GM19372 (cell line): ENCODE measurements at regions not wholly inside any gene's neighbourhood (a gene's known extent, or its start where the extent isn't known, plus 50 kb on each side); places are given as distances from the start of the nearest gene placed in this dataset.

ENCODE experiments used
- ATAC-seq: cut with Tn5 transposase; IDR thresholded peaks from one replicate; pipeline ENCODE4 v1.9.1; 2021; ENCODE audit warnings: mild to moderate bottlenecking, low read depth, moderate library complexity; ENCODE audit not compliant: unreplicated experiment

DNA sequence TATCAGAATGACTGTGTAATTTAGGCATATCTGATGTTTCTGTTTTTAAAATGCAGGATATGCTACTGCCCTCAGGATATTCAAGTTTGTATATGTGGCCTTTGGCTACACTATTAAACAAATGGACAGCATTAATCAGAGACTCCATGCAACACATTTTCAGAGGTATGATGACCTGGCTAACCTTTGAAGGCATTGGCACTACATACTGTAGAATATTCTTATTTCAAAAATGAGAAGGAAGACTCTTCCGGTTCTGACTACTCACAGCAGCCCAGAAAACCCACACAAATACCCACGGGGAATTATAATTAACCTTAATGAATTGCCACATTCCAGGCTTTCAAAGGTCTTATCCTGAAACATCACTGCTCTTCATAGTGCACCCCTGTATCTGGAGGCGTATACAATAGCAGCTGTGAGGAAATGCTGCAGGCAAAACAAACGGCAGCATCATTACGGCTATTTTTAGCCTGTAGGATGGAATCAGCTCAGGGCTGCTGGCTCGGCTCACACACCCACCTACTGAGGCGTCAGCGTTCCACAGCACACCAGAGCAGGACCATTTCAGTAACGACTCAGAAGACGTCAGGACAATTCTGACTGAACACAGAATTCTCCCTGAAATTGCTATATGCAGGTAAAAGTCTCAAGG is 648.5 kb downstream of the RPS29 start:
- ATAC-seq, result no peak

DNA sequence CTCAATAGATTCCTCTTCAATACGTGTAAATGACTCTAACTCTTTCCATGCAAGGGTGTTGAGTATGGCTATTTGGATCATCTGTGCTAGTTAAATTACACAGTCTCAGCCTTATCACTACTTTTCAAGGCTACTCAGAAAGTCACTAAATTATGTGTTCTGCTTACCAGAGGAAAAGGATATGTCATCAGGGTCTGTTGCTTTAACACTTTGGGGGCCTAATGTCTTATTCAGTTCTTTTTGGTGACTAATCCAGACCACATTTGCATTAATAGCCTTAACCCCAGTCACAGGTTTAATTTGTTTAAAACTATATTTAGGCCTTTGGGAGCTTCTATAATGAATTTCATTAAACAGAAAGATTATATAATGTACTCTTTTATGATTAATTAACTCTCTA is 649.3 kb downstream of the RPS29 start:
- ATAC-seq, result no peak

DNA sequence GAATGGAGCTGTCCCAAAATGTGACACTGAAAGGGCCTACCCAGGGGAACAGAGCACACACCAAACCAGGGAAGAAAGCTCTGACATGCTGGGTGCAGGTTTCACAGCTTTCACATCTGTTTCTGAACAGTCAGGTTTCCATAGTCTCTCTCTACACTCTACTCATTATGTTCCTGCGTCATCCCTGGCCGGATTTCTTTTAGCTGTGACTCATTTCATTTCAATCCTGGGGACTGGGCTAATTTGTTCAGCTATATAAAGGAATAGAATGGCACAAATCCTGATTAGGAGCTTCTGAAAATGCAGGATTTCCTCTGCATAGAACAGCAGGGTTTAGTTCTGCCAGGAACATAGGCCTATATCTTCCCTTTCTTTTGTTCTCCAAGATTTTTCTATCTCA is 649.8 kb downstream of the RPS29 start:
- ATAC-seq, result no peak

DNA sequence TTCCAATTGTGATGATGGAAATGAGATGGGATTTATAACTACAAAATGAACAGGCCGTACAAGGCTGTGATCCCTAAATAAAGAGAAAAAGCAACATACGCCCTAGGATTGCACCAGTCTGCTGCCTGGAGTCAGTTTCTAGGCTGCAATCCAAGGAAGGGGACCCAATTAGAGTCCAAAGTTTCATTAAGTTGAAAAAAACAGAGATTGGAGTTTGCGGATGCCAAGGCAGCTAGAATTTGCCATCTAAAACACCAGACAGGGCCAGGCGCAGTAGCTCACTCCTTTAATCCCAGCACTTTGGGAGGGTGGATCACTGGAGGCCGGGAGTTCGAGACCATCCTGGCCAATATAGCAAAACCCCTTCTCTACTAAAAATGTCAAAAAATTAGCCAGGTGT is 661.0 kb downstream of the RPS29 start:
- ATAC-seq, result no peak

DNA sequence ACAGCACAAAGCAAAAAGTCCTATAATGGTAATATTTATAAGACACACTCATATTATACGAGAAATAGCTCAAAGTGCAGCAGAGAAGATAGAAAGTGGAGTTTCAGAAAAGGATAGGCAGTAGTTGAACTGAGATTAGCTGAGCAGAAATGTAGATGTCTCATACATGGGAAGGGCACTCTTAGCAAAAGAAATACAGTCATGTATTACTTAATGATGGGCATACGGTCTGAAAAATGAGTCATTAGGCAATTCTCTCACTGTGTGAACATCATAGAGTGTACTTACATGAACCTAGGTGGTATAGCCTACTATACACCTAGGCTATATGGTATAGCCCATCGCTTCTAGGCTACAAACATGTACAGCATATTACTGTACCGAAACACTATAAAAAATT is 671.3 kb downstream of the RPS29 start:
- no peak for ATAC-seq

DNA sequence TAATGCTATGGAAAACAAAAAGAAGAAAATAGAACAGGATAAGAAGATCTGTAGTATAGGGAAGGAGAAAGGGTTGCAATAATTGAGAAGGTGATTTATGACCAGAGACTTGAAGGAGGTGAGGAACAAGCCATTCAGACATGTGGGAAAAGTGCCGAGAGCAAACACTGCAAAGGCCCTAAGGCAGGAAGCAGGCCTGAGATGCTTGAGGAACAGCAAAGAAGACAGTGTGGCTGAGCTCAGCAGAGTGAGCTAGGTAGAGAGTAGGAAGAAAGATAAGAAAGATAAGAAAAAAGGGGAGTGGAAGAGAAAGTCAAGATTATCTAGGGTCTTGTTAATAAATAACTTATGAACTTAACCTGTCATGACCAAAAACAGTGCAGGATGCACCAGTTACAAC is 671.8 kb downstream of the RPS29 start:
- ATAC-seq, result no peak

DNA sequence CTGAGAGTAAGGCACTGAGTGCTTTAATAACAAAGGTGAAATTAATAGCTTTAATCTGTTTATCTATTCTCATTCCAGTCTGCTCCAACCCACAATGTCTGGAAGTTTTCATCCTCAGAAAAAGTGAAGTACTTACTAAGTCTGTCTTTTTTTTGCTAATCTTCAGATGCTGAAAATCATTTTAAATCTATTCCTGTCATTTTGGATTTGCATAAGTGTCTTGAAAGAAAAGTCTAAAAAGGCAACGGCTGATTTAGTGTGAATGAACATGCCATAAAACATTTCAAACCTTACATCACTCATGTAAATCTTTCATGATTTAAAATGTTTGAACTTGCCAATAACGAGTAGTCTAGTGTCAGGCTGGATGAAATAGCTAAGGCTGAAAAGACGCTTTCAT is 685.6 kb downstream of the RPS29 start:
- ATAC-seq, result no peak

DNA sequence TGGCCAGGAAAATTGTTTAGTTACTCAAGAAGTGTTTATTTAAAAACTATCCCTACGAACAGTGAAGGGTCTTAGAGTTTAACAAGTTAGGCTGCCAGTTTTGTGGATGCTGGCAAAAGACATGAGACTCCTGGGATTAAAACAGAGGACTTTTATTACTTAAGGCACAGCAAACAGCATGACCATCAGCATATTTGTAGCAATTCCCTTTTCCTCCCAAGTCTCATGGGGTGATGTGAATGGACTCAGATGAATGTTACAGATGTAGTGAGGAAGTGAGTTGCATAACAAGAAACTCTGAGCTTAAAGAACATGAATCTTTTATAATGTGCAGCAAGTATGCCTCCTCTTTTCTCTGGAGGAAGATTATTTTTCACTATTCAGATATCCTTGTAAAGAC is 695.8 kb downstream of the RPS29 start:
- ATAC-seq, result no peak

DNA sequence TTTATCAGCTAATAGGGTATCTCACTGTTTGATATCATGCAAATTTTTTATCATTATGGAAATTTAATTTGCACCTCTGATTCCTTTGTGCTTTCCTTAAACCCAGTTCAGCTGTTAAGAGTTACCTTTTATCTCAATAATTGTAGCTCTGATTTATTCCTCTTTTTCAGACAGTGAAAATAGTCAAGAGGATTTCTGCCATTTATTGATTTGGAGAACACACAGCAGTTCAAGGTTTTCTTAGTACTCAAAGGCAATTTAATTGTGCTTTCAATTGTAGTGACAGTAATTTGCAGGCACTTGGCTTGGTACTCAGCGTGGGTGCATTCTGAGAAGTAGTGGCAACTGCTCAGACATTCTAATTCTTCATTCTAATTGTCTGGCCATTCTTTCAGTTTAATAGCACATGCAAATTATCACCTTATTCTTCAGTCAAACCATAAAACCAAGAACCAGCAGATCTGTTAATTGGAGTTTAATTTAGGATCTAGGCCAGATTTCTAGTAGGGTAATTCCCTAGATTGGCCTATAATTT is 709.3 kb downstream of the RPS29 start:
- ATAC-seq, result no peak

DNA sequence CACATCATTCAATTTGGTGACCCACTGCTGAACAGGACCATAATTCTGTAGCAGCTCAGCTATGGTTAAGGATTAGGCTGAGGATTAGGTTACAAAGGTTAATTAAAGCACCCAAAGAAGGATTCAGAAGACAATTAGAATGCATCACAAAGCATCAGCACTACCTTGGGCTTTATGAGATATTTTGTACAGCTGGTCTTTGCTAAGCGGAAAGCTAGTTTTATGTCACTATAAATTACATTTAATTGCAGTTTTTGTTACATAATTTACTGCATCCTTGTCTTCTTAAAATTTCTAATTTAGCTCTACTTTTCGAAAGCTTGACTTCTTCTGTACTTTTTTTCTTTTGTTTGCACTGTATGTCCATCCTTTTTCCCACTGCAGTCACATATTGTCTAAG is 711.5 kb downstream of the RPS29 start:
- no peak for ATAC-seq

DNA sequence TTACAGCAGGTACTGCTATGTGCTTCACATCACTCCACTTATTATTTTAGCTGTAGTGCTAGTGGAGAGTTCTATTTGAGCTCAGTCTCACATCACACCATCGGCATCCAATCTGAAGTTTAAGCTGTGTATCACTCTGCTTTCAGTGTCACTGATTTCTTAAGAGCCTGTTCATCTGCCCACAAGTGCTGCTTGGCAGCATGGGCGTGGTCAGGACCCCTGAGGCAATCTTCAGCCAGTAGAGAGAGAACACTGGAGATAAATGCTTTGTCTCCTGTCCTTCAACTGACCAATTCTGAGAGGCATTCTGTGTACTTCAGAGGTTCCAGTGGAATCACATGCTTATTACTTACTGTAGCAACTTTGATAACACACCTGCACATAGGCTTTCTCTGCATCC is 728.8 kb downstream of the RPS29 start:
- no peak for ATAC-seq

DNA sequence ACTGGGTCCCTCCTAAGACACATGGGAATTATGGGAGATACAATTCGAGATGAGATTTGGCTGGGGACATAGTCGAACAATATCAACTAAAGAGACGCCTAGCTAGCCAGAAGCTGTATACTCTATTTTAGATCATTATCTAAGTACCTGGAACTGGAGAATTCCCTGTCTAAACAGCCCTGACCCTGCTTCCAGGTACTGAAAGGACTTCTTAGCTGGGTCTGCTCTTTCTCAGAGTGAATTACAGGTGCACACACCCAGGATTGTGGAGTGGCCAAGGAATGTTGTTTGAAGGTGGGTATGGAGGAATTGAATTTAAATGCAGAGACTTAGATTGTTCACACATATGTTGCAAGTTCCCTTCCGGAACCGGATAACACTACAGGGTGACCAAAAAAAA is 733.0 kb downstream of the RPS29 start:
- ATAC-seq, result no peak

DNA sequence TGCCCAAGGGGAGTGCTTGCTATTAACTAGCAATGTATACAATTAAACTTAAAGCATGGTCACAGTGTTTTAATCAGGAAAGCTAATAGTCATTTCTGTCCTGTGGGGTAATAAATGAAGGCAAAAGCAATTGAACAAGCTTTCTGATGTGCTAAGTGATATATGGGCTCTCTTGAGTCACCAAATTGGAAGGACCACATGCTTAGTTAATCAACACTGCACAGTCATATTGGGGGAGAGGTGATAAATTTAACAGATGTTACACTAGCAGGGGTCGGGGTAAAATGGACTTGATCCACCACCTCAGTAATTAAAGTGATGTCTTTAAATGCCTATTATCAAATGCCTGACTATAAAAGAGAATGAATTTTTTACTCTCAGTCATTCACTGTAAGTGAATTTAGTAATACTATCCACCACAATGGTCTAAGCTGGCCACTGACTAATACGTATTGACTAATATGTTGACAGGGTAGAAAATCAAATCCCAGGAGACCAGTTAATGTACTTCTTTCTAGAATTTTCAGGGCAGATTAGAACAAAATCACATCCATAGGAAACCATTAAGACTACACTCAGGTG is 736.3 kb downstream of the RPS29 start:
- ATAC-seq, result no peak

DNA sequence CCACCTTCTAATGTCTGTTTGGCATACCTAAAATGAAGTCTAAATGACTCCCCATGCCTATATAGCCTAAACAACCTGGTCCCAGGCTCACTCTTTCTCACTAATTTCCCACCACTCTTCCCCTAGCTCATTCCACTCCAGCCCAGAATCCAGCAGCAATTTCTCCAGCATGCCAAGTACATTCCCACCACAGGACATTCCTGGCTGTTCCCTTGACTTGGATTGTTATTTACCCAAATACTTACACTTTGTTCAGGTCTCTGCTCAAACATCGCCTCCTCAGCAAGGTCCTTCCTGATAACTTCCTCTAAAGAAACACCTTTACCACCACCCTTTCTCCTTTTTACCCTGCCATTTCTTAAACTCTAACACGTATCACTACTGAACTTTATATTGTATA is 743.4 kb downstream of the RPS29 start:
- ATAC-seq, result no peak

DNA sequence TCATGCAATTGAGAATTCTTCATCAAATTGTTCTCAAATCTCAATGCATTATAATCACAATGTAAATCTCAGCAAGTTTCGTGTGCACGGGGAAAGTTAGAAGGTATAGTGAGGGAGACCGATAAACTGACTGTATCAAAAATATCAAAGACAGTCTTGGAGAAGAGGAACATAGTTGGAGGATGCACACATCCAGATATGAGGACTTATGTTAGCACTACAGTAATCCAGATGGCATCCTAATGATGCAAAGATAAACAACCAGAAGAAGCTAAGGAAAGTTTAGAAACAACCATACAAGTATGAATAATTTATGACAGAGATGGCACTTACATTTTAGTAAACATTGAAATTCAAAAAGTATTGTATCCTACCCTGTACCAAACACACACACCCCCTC is 760.1 kb downstream of the RPS29 start:
- no peak for ATAC-seq

DNA sequence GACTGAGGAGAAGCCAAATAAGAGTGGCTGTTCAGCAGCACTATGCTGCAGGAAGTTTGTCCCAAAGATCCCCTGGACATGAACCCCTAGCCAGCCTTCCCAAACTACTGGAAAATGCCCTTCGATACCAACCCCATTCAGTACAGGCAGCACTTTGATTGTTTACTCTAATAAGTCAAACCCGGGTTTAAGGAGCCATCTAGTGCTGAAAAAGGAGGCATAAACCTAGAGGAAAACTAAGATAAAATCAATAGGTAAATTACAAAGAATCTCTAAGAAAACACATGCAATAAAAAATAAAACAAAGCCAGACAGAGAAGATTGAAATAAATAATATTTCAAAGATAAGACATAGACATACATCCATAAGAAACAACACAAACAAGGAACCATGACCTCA is 771.6 kb downstream of the RPS29 start:
- ATAC-seq, result no peak

DNA sequence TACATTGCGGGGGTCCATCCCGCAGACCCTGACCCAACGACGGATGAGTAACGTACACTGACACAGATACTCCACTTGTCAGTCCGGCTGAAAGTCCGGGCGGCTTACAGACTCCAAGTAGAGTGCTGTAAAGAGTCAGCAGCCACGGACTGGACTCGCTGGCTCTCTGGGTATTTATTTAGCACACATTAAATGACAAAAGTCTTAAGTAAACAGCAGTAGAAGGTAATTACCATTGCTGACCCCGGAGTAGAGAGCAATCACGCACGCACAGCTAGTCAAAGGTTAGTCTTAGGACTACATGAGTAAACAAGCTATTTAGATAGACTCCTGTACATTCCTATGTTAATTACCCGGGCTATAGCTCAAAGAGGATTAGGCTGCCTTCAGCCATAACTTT is 780.9 kb downstream of the RPS29 start:
- ATAC-seq, result no peak

DNA sequence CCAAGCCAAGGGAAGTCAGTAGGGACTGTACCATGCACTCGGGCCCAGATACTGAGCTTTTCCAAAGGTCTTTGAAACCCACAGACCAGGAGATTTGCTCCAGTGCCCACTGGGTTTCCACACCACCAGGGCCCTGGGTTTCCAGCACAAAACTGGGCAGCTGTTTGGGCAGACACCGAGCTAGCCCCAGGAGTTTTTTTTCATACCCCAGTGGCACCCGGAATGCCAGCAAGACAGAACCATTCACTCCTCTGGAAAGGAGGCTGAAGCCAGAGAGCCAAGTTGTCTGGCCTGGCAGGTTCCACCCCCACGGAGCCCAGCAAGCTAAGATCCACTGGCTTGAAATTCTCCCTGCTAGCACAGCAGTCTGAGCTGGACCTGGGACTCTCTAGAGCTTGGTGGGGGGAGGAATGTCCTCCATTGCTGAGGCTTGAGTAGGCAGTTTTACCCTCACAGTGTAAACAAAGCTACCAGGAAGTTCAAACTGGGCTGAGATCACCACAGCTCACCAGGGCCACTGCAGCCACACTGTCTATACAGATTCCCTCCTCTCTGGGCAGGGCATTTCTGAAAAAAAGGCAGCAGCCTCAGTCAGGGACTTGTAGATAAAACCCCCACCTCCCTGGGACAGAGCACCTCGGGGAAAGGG is 793.7 kb downstream of the RPS29 start:
- no peak for ATAC-seq

DNA sequence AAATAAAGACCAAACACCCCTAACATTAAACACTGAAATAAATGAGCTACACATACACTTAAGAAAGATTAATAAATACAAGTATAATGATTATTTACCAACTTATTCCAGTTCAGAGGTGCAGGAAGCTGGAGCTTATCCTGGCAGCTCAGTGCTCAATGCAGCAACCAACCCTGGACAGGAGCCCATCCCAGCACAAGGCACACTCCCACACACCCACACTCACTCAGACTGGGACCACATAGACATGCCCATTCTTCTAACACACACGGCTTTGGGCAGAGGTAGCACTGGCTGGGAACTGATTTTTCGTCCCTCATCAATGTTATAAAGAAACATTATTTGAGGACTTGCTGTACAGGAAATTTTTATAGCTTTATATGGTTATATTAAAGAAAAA is 797.4 kb downstream of the RPS29 start:
- no peak for ATAC-seq

DNA sequence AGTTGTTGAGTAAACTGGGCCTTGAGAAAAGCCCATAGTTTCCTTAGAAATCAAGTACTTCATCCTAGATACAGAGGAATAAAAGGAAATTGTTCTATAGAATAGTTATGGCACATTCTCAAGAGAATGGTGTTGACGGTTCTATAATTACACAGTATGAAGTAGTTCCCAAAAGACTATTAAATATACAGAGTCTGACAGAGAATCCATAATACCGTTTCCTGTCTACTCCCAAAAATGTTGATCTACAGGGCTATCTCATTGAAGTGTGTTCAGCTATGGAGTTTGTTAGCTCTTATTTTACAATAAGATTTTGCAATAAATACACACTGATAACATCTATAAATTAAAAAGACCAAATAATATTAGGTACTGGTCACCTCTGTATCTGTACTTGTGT is 799.7 kb downstream of the RPS29 start:
- no peak for ATAC-seq

DNA sequence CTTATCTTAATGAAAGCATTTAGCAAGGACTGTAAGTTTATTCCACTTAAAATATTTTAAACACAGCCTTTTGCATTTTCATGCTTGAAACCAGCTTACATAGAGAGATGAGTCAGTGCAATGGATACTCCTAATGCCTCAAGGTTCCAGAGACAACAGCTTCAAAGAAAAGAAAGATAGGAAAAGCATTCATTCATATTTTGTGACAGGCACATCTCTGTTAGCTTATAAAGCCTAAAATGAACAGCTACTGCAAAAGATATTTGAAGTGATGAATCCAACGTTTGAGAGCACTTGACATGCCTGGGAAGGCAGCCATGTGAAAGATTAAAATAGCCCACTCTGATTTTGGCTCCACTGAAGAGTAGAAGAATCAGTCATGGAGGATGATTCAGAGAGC is 814.5 kb downstream of the RPS29 start:
- ATAC-seq, result no peak

DNA sequence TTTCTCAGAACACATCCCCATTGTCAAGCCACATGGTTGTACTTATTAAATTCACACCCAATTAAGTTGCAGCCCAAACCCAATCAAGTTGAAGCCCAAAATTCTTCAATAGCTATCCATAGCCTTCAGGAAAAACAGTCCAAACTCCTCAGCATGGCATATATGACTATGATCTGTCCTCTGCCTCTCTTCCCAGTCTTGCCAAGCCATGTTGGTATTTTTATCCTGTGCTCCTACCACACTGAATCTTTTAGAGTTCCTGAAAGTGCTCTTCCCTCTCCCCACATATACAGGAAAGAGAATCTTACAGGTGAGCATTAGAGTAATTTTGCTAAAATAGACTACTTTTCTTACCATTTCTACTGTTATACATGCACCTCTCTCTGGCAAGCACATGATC is 834.9 kb downstream of the RPS29 start:
- ATAC-seq, result no peak
